HG02678 (cell line): ENCODE measurements at regions not wholly inside any gene's neighbourhood (a gene's known extent, or its start where the extent isn't known, plus 50 kb on each side); places are given as distances from the start of the nearest gene placed in this dataset.
"Not testable (repeated sequence)": the region's sequence is repeated elsewhere in the genome, so short reads cannot be mapped to it uniquely, and the experiment has no call there.

ENCODE experiments used
- ATAC-seq: cut with Tn5 transposase; IDR thresholded peaks from one replicate; pipeline ENCODE4 v1.9.1; 2021; ENCODE audit warnings: mild to moderate bottlenecking, moderate library complexity; ENCODE audit not compliant: unreplicated experiment

DNA sequence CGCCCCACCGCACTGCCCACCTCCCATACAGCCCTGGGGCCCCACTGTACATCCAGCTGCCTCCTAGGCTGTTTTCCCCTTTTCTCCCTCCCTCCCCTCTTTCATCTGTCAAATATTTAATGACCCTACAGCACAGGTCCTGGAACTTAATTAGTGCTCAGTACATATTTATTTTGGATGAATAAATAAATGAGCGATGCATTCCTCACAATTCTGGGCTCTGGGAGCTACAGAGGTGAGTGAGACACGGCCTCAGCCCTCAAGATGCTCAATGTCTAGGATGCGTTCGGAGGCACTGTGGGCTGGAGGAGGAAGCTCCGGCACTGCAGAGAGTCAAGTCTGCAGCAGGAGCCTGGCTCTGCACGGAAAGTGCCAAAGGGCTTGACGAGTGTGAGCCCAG lies 175.0 kb downstream of the FAM43A start:
- ATAC-seq: no peak

- no peak for ATAC-seq
Measured at GRCh38 chr3:194861375-194861774, 175.7 kb downstream of the FAM43A start.

DNA sequence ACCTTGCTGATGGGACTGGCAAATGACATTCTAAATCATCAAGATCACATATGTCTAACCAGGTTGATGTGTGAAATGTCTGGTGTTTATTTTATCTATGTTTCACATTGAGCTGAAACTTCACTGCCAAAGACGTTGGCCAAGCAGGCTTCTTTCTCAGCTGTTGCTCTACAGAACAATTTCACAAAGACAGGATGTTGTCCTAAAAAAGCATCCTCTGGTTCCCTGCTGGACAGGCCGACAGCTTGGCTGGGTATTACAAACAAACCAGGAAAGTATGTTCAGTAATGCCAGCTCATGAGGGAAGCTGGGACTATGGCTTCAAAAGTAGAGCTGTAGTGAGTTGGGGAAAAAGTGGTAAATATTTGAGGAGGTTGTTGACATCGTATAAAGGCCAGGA lies 179.4 kb downstream of the FAM43A start:
- no peak for ATAC-seq

DNA sequence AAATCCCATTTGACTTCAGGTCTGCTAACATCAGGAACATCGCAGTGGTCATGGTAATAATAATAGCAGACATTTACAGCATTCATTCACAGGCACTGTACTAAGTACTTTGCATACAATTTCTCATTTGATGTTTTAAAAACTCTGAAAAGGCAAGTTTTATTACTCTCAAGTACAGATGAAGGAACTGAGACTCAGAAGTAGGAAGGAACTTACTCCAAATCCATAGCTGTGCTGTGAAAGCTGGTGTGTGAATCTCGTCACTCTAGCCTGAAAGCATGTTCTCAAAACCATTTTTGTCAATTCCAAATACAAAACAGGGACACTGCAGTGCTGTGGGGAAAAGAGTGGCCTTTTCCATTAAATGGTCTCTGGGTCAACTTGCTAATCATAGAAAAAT lies 179.9 kb downstream of the FAM43A start:
- no peak for ATAC-seq

DNA sequence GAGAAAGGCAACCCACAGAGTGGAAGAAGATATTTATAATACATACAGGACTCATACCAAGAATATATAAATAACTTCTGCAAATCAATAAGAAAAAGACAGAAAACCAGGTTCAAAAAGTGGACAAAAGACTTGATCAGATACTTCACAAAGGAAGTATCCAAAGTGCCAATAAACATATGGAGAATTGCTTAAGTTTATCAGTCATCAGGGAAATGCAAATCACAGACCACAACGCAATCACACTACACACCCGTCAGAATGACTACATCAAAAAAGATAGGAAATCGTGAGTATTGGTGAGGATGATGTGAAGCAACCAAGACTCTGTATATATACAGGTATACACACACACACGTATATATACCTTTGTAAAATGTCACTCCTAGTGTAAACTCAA lies 180.6 kb downstream of the FAM43A start:
- ATAC-seq: no peak

GRCh38 chr3:194867270-194867983 lies 181.7 kb downstream of the FAM43A start:
- ATAC-seq: no peak

DNA sequence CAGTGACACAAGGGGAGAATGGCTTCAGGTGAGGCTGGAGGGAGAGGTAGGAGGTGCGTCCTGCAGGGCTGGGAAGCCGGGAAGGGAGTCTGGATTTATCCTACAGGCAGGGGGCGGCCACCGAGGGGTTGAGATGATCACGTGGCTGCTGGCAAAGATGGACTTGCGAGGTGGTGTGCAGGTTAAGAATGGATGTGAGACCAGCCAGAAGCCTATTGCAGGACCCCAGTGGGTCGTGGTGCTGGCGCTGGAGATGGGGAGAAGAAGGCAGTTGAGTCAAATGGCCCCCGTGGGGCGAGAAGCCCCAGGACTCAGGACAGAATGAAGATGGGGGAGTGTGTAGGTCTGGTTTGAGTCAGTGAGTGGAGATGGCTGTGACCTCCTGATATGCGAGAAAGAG lies 183.1 kb downstream of the FAM43A start:
- ATAC-seq: no peak

DNA sequence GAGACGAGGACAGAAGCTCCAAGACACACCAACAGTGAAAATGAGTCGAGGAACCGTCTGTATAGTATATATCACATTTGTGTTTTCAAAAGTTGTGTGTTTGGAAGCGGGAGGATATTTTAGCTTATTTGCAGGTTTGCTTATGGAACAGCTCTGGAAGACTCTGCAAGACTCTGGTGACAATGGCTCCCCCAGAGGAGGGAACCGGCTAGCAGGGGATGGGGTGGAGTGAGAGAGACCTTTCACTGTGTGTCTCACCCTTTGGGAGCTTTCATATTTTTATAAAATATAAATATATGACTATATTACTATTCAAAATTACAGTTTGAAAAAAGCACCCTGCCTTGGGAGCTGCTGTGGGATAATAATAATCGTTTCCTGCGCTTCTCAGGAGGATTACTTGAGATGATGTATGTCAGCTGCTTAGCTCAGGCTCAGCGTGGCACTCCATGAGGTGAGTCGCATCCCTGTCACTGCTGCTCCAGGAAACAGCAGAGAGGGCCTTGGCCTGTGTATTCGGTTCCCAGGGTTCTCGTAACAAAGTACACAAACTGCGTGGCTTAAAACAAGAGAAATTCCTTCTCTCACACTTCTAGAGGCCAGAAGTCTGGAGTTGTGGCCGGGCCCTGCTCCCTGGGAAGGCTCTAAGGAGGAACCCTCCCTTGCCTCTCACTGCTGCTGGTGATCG lies 183.9 kb downstream of the FAM43A start:
- no peak for ATAC-seq

- no peak for ATAC-seq
Measured at GRCh38 chr3:194870394-194871110, 184.9 kb downstream of the FAM43A start.

GRCh38 chr3:194871143-194871863 lies 185.6 kb downstream of the FAM43A start:
- ATAC-seq: no peak

- no peak for ATAC-seq
Measured at GRCh38 chr3:194871864-194872668, 186.4 kb downstream of the FAM43A start.

DNA sequence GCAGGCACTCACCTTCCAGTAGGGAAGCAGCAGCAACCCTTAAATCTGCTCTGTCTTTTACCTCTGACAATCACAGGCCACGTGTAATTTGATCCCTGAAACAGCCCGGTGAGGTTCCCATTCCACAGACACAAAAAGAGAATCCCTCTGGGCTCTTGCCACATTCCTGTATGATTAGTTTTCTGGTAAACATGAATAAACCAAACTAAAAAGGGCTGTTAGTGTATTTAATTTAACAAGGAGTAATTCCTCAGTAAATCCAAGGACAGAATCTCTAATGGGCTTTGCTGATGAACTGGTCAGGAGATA lies 186.9 kb downstream of the FAM43A start:
- ATAC-seq: no peak

- ATAC-seq: not testable (repeated sequence)
Measured at GRCh38 chr3:194873474-194873873, 187.8 kb downstream of the FAM43A start.

DNA sequence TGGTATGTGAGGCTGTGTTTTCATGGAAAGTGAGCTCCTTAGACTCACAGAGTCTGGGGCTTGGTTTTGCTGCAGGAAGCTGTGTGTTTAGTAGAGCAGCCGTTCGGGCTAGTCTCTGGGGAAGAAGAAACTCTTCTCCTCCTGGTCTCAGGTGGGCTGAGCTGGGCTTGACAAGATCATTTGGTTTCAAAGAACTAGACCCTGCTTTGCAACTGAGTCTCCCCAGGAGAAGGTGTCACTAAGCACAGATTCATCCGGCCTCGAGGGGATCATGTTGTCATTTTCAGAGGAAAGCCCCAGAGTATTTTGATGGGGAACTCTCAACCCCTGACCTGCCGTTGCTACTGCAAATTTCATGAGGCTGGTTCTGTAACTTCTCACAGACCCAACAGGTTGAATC lies 188.5 kb downstream of the FAM43A start:
- no peak for ATAC-seq

DNA sequence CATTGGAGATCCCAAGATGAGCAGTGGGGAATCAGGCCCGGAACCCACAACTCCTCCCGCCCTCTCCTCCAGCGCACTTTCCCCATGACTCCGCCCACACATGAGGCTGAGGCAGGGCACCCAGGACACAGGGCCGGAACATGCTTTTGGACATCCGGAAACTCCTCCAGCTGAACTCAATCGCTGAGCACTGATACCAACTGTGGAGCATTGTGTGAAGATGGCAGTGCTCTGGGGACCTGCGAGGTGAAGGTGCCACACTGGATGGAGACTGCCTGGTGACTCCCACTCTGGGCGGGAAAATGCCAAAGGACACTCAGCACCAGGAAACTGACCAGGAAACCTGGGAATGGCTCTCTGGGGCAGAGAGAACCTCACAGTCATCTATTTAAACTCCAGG lies 189.1 kb downstream of the FAM43A start:
- ATAC-seq: no peak

DNA sequence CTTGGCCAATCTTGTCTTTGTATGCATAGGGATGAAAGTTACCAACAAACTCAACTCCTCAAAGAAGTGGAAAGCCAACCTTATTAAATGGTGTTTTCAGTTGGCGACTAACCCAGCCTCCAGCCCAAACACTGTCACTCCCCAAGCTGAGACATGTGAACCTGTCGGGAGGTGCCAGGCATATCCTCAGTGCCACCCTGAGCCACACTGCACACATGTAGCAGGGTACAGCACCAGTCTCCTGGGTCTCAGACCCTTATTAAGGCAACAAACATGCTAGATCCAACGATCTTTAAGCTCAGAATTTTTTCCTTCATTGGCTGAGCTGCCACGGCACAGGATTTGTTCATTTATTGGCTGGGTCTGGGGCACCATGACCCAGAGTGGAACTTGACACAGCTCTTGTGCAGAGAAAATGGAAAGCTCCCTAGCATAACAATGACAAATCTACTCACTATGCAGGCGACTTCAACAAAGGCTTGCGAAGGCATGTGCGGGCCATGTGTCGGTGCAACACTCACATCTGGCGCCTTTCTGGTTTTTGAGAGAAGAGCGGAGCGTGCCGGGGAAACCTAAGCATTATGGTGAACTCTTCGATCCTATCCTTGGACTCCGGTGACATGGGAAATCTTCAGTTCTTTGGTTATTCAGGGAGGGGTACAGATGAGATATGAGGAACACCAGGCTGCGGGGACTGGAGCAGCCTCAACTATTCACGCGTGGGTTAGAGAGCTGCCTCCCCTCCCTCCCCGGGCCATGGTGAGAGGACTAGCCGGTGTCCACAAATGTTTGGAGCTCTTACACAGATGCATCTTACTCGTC lies 190.1 kb downstream of the FAM43A start:
- no peak for ATAC-seq

DNA sequence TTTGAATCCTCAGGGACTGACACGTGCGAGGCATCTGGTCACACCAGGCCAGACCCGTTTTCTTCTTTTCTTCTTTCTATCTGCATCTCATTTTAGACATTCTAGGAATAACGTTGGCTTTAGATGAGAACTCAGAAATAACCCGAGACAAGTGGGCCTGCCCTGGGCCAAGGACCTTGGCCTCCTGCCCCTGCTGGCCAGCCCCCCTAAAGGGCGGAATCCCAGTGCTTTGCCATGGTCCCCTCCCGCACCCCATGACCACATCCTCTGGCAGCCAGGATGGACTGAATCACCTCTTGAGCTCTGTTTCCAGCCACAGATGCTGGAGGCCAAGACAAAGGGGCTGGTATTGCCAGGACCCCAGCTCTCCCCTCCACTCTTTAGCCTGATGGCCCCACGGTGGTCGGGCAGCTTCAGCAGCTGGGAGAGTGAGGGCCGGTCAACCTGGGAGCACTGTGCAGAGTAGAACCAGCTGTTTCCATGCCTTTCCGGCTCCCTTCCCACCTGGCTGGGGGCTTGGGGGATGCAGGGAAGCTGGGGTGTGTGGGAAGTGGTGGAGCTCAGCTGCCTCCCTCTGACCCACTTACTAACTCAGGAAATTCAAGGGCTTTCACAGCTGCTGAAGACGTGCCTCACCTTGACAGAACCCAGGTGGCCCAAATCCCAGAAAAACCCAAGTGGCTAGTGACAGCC lies 190.9 kb downstream of the FAM43A start:
- ATAC-seq: no peak

GRCh38 chr3:194877291-194878119 lies 191.8 kb downstream of the FAM43A start:
- ATAC-seq: no peak
